Mesenteric fat pad (tissue), 1 donor: ENCODE measurements at regions not wholly inside any gene's neighbourhood (a gene's known extent, or its start where the extent isn't known, plus 50 kb on each side); places are given as distances from the start of the nearest gene placed in this dataset.

Experiments used
- DNase-seq: peaks from one replicate; pipeline ENCODE4 v3.0.0-alpha.2; 2020; ENCODE audit warnings: low spot score
- donor health status: DM: yes; HTN: yes; CAD: no.

DNA sequence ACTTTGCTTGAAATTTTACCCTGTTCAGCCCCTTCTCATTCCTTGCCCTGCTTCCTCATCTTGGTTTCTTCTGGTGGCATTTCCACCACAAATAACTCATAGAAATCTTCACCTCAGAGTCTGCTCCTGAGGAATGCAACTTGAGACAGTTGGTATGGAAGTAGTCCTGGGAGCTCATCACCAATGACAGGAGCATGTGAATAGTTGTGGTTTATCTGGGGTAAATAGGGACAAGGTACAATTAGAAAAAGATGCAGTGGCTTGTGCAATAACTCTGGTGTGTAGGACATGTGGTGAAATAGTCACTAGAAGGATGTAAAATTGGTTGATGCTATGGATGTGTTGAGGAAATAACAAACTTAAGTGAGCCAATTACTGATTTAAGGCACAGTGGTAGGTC is 72.7 kb upstream of the CHRNA7 start:
- no peak for DNase-seq

GRCh38 chr15:31964586-31965307 is 65.6 kb upstream of the CHRNA7 start:
- no peak for DNase-seq

GRCh38 chr15:31970007-31970406 is 60.3 kb upstream of the CHRNA7 start:
- no peak for DNase-seq

DNA sequence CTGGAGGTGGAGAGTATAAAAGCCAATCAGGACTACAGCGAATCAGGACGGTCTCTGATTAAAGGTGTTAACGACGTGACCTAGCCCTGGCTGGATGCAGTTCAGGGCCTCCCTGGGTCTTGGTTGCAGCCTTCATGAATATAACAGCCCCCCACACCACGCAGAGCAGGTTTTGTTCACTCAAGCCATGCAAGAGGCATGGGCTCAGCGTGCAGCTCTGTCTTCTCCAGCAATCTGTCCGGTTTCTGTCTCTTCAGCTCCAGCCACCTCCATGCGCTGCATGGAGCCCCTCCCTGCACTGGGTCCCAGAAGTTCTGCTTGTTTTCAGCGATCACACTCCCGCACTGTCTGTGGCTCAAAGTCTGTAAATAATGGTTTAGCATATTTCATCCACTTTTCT is 57.1 kb upstream of the CHRNA7 start:
- no peak for DNase-seq

DNA sequence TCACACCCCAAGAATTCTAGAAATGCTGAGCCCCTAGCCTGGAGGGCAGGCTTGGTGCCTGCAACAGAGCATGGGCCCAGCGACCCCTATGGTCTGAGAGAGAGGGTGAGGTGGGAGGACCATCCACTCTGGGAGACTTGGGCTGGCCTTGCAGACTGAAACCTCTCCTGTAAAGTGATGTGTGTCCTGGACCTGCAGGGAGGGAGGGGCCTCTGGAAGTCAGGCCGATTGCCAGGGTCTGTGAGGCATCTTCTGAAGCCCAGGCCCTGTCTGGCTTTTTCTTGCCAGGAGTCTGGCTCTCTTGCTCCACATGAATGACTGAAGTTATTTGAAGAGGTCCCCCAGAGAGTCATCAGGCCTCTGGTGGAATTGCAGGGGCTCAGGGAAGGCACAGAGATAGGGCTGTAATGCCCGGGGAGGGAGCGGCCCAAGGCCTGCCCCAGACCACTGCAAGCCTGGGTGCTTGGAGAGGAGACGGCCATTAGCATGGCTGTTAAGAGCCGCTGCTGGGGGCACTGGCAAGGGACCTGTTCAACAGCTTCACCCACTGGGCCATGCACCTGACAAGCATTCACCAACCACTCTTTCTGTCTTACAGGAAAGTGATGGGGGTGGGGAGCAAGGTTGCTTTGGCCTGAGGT is 56.0 kb upstream of the CHRNA7 start:
- DNase-seq = no peak

GRCh38 chr15:31974855-31975829 is 55.2 kb upstream of the CHRNA7 start:
- DNase-seq = no peak

GRCh38 chr15:31975830-31976229 is 54.5 kb upstream of the CHRNA7 start:
- no peak for DNase-seq

DNA sequence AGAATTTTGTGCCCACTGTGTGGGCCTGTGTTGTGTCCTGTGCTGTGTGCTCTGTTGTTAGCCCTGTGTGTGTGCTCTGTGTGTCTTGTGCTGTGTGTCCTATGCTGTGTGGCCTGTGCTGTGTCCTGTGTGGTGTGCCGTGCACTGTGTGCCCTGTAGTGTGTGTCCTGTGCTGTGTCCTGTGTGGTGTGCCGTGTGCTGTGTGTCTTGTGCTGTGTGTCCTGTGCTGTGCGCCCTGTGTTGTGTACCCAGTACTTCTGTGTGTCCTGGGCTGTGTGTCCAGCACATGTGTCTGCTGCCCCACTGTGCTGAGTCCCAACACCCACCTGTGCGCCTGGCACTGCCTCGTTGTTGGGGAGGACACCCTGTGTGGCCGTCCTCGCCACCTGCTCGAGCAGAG is 53.2 kb upstream of the CHRNA7 start:
- no peak for DNase-seq

GRCh38 chr15:31977812-31978661 is 52.3 kb upstream of the CHRNA7 start:
- no peak for DNase-seq
